ENCODE measurements at regions not wholly inside any gene's neighbourhood (a gene's known extent, or its start where the extent isn't known, plus 50 kb on each side); places are given as distances from the start of the nearest gene placed in this dataset.
"Not testable (repeated sequence)": the region's sequence is repeated elsewhere in the genome, so short reads cannot be mapped to it uniquely, and the experiment has no call there.

- Mint-ChIP-seq H3K4me3 (no peak overlapping the region), H3K27me3 (no peaks in the 10 kb centered on the region), H3K9me3 (peaks cover 0 to 8% (median 4%) of the 10 kb centered on the region in 8 donors), H3K36me3 (no peaks in the 10 kb centered on the region), H3K27ac (no peak overlapping the region), H3K4me1 (no peaks in the 10 kb centered on the region)
- ChIA-PET POLR2A (ENCODE audit: partially characterized antibody) (no interaction called here), CTCF (ENCODE audit: partially characterized antibody) (no interaction called here)
- Histone ChIP-seq H3K9me3 (ENCODE audit: control insufficient read depth in 1 of 2, low read length in 2 of 2) (no peaks in the 10 kb centered on the region), H3K27ac (ENCODE audit: low read depth, low read length) (no peak overlapping the region), H3K4me1 (ENCODE audit: insufficient read depth, low read length) (no peaks in the 10 kb centered on the region), H3K4me3 (ENCODE audit: low read length in 2 of 2) (no peak overlapping the region), H3K27me3 (ENCODE audit: insufficient read depth, low read length) (no peaks in the 10 kb centered on the region), H3K36me3 (ENCODE audit: insufficient read depth, low read length) (no peaks in the 10 kb centered on the region)
- intact Hi-C loops (cut with micrococcal nuclease), result no loop called here
- DNase-seq, result no peak
Measured at GRCh38 chr6:9248133-9248532, 812.8 kb upstream of the SLC35B3 start.

DNA sequence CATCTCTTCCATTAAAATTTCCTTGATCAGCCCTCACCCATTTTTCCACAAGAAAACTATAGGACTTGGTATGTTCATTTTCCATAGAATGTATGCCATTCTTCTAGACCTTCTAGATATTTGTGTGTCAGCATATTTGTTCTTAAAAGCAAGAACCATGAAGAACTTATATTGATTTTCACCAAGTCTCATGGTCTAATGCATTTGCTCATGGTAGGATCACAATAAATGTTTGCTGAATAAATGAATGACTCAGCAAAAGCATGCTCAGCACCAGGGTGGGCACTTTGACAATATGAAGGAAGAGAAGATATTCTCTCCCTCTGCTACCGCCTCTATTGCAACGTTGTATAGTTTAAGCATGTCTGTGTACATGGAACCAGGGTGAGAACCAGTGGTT lies 805.5 kb upstream of the SLC35B3 start:
- H3K27ac Mint-ChIP-seq, result no peak overlapping the region
- Histone ChIP-seq H3K4me3 (ENCODE audit: low read length in 2 of 2) (no peak overlapping the region), H3K27me3 (ENCODE audit: insufficient read depth, low read length) (no peaks in the 10 kb centered on the region), H3K4me1 (ENCODE audit: insufficient read depth, low read length) (no peaks in the 10 kb centered on the region), H3K27ac (ENCODE audit: low read depth, low read length) (no peak overlapping the region), H3K36me3 (ENCODE audit: insufficient read depth, low read length) (no peaks in the 10 kb centered on the region), H3K9me3 (ENCODE audit: control insufficient read depth in 1 of 2, low read length in 2 of 2) (no peaks in the 10 kb centered on the region)
- H3K4me3 Mint-ChIP-seq, result no peak overlapping the region
- CTCF ChIA-PET (ENCODE audit: partially characterized antibody), result no interaction called here
- intact Hi-C loops (cut with micrococcal nuclease), result no loop called here
- H3K36me3 Mint-ChIP-seq, result no peaks in the 10 kb centered on the region
- H3K9me3 Mint-ChIP-seq, result peaks cover 3 to 22% (median 11%) of the 10 kb centered on the region in 8 donors
- no peaks in the 10 kb centered on the region for H3K4me1 Mint-ChIP-seq
- POLR2A ChIA-PET (ENCODE audit: partially characterized antibody), result no interaction called here
- no peak for DNase-seq
- no peaks in the 10 kb centered on the region for H3K27me3 Mint-ChIP-seq

- DNase-seq, result no peak
- intact Hi-C loops (cut with micrococcal nuclease), result no loop called here
- Histone ChIP-seq H3K9me3 (ENCODE audit: control insufficient read depth in 1 of 2, low read length in 2 of 2) (peaks cover 0 to 5% of the 10 kb centered on the region in 2 donors), H3K4me3 (ENCODE audit: low read length in 2 of 2) (no peak overlapping the region), H3K4me1 (ENCODE audit: insufficient read depth, low read length) (no peaks in the 10 kb centered on the region), H3K27ac (ENCODE audit: low read depth, low read length) (no peak overlapping the region), H3K36me3 (ENCODE audit: insufficient read depth, low read length) (no peaks in the 10 kb centered on the region), H3K27me3 (ENCODE audit: insufficient read depth, low read length) (no peaks in the 10 kb centered on the region)
- Mint-ChIP-seq H3K36me3 (no peaks in the 10 kb centered on the region), H3K9me3 (peaks cover 0 to 15% (median 7%) of the 10 kb centered on the region in 8 donors), H3K27me3 (no peaks in the 10 kb centered on the region), H3K4me1 (no peaks in the 10 kb centered on the region), H3K4me3 (no peak overlapping the region), H3K27ac (no peak overlapping the region)
- CTCF ChIA-PET (ENCODE audit: partially characterized antibody), result no interaction called here
- POLR2A ChIA-PET (ENCODE audit: partially characterized antibody), result no interaction called here
Measured at GRCh38 chr6:9236443-9236842, 801.1 kb upstream of the SLC35B3 start.

DNA sequence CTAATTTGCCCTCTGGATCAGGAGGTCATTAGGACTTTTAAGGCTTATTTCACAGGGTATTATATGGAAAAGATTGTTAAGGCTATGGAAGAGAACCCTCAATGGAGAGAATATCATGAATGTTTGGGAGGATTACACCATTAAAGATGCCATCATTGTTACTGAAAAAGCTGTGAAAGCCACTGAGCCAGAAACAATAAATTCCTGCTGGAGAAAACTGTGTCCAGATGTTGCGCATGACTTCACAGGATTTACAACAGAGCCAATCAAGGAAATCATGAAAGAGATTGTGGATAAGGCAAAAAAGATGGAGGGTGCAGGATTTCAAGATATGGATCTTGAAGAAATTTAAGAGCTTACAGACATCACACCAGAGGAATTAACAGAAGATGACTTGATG lies 798.3 kb upstream of the SLC35B3 start:
- ChIA-PET POLR2A (ENCODE audit: partially characterized antibody) (no interaction called here), CTCF (ENCODE audit: partially characterized antibody) (no interaction called here)
- H3K27ac ChIP-seq (ENCODE audit: low read depth, low read length), result no peak overlapping the region
- peaks cover 0 to 5% of the 10 kb centered on the region in 2 donors for H3K9me3 ChIP-seq (ENCODE audit: control insufficient read depth in 1 of 2, low read length in 2 of 2)
- no peaks in the 10 kb centered on the region for H3K36me3 Mint-ChIP-seq
- no peak overlapping the region for H3K4me3 ChIP-seq (ENCODE audit: low read length in 2 of 2)
- H3K4me1 Mint-ChIP-seq, result no peaks in the 10 kb centered on the region
- no peak overlapping the region for H3K4me3 Mint-ChIP-seq
- no peaks in the 10 kb centered on the region for H3K27me3 Mint-ChIP-seq
- no peaks in the 10 kb centered on the region for H3K36me3 ChIP-seq (ENCODE audit: insufficient read depth, low read length)
- no peak for DNase-seq
- H3K27me3 ChIP-seq (ENCODE audit: insufficient read depth, low read length), result no peaks in the 10 kb centered on the region
- no peak overlapping the region for H3K27ac Mint-ChIP-seq
- H3K4me1 ChIP-seq (ENCODE audit: insufficient read depth, low read length), result no peaks in the 10 kb centered on the region
- peaks cover 0 to 12% (median 5%) of the 10 kb centered on the region in 8 donors for H3K9me3 Mint-ChIP-seq
- intact Hi-C loops (cut with micrococcal nuclease), result no loop called here

GRCh38 chr6:9233226-9233625 lies 797.9 kb upstream of the SLC35B3 start:
- Mint-ChIP-seq H3K27me3 (no peaks in the 10 kb centered on the region), H3K4me3 (no peak overlapping the region), H3K9me3 (peaks cover 0 to 12% (median 5%) of the 10 kb centered on the region in 8 donors), H3K36me3 (no peaks in the 10 kb centered on the region), H3K27ac (no peak overlapping the region), H3K4me1 (no peaks in the 10 kb centered on the region)
- no peaks in the 10 kb centered on the region for H3K27me3 ChIP-seq (ENCODE audit: insufficient read depth, low read length)
- no peak for DNase-seq
- CTCF ChIA-PET (ENCODE audit: partially characterized antibody), result no interaction called here
- POLR2A ChIA-PET (ENCODE audit: partially characterized antibody), result no interaction called here
- no peak overlapping the region for H3K27ac ChIP-seq (ENCODE audit: low read depth, low read length)
- intact Hi-C loops (cut with micrococcal nuclease), result no loop called here
- H3K4me3 ChIP-seq (ENCODE audit: low read length in 2 of 2), result no peak overlapping the region
- H3K9me3 ChIP-seq (ENCODE audit: control insufficient read depth in 1 of 2, low read length in 2 of 2), result peaks cover 0 to 5% of the 10 kb centered on the region in 2 donors
- no peaks in the 10 kb centered on the region for H3K4me1 ChIP-seq (ENCODE audit: insufficient read depth, low read length)
- no peaks in the 10 kb centered on the region for H3K36me3 ChIP-seq (ENCODE audit: insufficient read depth, low read length)

DNA sequence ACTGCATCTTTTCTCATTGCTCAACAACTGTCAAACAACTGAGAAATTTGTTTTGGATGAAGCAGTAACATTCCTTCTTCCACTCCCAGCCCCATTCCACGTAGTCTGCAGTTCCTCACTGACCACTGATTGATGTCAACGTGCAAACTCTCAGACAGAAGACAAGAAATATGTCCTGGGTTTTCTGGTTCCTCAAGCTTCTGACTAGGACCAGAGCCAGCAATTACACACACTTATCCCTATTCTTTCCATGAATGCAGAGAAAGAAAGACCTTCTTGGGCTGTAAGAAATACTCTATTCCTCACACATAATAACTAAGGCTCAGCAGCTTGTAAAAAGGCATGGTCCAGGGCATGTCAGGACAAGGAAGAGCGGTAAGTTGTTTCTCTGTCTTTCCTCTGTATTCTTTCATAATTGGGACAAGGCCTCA lies 790.1 kb upstream of the SLC35B3 start:
- no peaks in the 10 kb centered on the region for H3K4me1 ChIP-seq (ENCODE audit: insufficient read depth, low read length)
- no peaks in the 10 kb centered on the region for H3K36me3 ChIP-seq (ENCODE audit: insufficient read depth, low read length)
- no peaks in the 10 kb centered on the region for H3K9me3 ChIP-seq (ENCODE audit: control insufficient read depth in 1 of 2, low read length in 2 of 2)
- H3K27me3 ChIP-seq (ENCODE audit: insufficient read depth, low read length), result no peaks in the 10 kb centered on the region
- Mint-ChIP-seq H3K27ac (no peak overlapping the region), H3K9me3 (peaks cover 0 to 33% (median 15%) of the 10 kb centered on the region in 8 donors), H3K4me1 (no peaks in the 10 kb centered on the region), H3K36me3 (no peaks in the 10 kb centered on the region), H3K4me3 (no peak overlapping the region), H3K27me3 (no peaks in the 10 kb centered on the region)
- no peak for DNase-seq
- no peak overlapping the region for H3K4me3 ChIP-seq (ENCODE audit: low read length in 2 of 2)
- ChIA-PET CTCF (ENCODE audit: partially characterized antibody) (no interaction called here), POLR2A (ENCODE audit: partially characterized antibody) (no interaction called here)
- H3K27ac ChIP-seq (ENCODE audit: low read depth, low read length), result no peak overlapping the region
- intact Hi-C loops (cut with micrococcal nuclease), result no loop called here

DNA sequence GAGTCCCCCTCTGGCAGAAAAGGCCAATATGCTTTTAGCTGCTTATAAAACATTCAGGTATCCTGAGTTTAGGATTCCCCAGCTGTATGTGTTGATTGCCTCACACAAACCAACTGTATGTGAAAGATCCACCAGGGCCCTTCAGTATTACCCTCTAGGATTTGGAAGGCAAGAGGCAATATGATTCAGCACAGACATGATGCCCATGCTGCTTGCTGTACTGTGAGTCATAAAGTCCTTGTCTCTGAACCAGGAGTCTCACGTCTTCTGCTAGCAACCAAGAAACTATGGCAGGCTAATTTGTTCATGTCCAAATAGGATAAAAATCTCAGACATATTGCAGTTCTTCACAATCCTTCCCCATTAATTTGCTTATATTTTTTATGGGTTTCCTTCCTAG lies 789.2 kb upstream of the SLC35B3 start:
- intact Hi-C loops (cut with micrococcal nuclease), result no loop called here
- ChIA-PET POLR2A (ENCODE audit: partially characterized antibody) (no interaction called here), CTCF (ENCODE audit: partially characterized antibody) (no interaction called here)
- Histone ChIP-seq H3K27ac (ENCODE audit: low read depth, low read length) (no peak overlapping the region), H3K27me3 (ENCODE audit: insufficient read depth, low read length) (no peaks in the 10 kb centered on the region), H3K4me3 (ENCODE audit: low read length in 2 of 2) (no peak overlapping the region), H3K36me3 (ENCODE audit: insufficient read depth, low read length) (no peaks in the 10 kb centered on the region), H3K4me1 (ENCODE audit: insufficient read depth, low read length) (no peaks in the 10 kb centered on the region), H3K9me3 (ENCODE audit: control insufficient read depth in 1 of 2, low read length in 2 of 2) (no peaks in the 10 kb centered on the region)
- Mint-ChIP-seq H3K36me3 (no peaks in the 10 kb centered on the region), H3K4me1 (no peaks in the 10 kb centered on the region), H3K27me3 (no peaks in the 10 kb centered on the region), H3K9me3 (peaks cover 0 to 33% (median 18%) of the 10 kb centered on the region in 8 donors), H3K4me3 (no peak overlapping the region), H3K27ac (no peak overlapping the region)
- no peak for DNase-seq

DNA sequence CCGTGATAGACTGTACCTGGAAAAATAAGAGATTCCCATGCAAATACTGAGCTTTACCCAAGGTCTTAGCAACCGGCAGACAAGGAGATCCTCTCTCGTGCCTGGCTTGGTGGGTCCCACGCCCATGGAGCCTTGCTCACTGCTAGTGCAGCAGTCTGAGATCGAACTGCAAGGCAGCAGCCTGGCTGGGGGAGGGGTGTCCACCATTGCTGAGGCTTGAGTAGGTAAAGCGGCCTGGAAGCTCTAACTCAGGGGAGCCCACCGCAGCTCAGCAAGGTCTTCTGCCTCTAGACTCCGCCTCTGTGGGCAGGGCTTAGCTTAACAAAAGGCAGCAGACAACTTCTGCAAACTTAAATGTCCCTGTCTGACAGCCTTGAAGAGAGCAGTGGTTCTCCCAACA lies 778.4 kb upstream of the SLC35B3 start:
- H3K4me1 ChIP-seq (ENCODE audit: insufficient read depth, low read length); H3K27ac Mint-ChIP-seq; H3K9me3 ChIP-seq (ENCODE audit: control insufficient read depth in 1 of 2, low read length in 2 of 2); DNase-seq; H3K36me3 Mint-ChIP-seq; H3K27ac ChIP-seq (ENCODE audit: low read depth, low read length); POLR2A ChIA-PET (ENCODE audit: partially characterized antibody); H3K4me3 ChIP-seq (ENCODE audit: low read length in 2 of 2); H3K36me3 ChIP-seq (ENCODE audit: insufficient read depth, low read length); CTCF ChIA-PET (ENCODE audit: partially characterized antibody); H3K27me3 ChIP-seq (ENCODE audit: insufficient read depth, low read length); H3K4me1 Mint-ChIP-seq; intact Hi-C loops (cut with micrococcal nuclease); H3K4me3 Mint-ChIP-seq; H3K27me3 Mint-ChIP-seq: not testable (repeated sequence)
- peaks cover 0 to 28% (median 11%) of the 10 kb centered on the region in 8 donors for H3K9me3 Mint-ChIP-seq
